Activated naive CD8-positive, alpha-beta T cell treated with anti-CD3 and anti-CD28 coated beads for 36 hours (primary cell): ENCODE measurements at regions not wholly inside any gene's neighbourhood (a gene's known extent, or its start where the extent isn't known, plus 50 kb on each side); places are given as distances from the start of the nearest gene placed in this dataset.
"Not testable (repeated sequence)": the region's sequence is repeated elsewhere in the genome, so short reads cannot be mapped to it uniquely, and the experiment has no call there.

ENCODE experiments used
- DNase-seq: peaks from one replicate; pipeline ENCODE4 v3.0.0; 2021
- H3K27ac Mint-ChIP-seq: one replicate; pipeline ENCODE4 v1.8.0; 2022; ENCODE audit warnings: mild to moderate bottlenecking, moderate library complexity, mixed read lengths
- H3K27me3 Mint-ChIP-seq: one replicate; pipeline ENCODE4 v1.8.0; 2022; ENCODE audit warnings: mild to moderate bottlenecking, mixed read lengths
- H3K36me3 Mint-ChIP-seq: one replicate; pipeline ENCODE4 v1.8.0; 2021; ENCODE audit warnings: mild to moderate bottlenecking, mixed read lengths
- H3K4me1 Mint-ChIP-seq: one replicate; pipeline ENCODE4 v1.8.0; 2021; ENCODE audit warnings: mixed read lengths
- H3K4me3 Mint-ChIP-seq: one replicate; pipeline ENCODE4 v1.8.0; 2022; ENCODE audit warnings: mild to moderate bottlenecking, moderate library complexity, mixed read lengths
- H3K9me3 Mint-ChIP-seq: one replicate; pipeline ENCODE4 v1.8.0; 2022; ENCODE audit warnings: mixed read lengths

- H3K4me3 Mint-ChIP-seq, H3K36me3 Mint-ChIP-seq, H3K9me3 Mint-ChIP-seq, DNase-seq, H3K27ac Mint-ChIP-seq, H3K27me3 Mint-ChIP-seq, H3K4me1 Mint-ChIP-seq: not testable (repeated sequence)
Measured at GRCh38 chrX:31014474-31014873, 57.4 kb downstream of the FTHL17 start.

- DNase-seq = no peak
- no peaks in the 10 kb centered on the region for H3K4me1 Mint-ChIP-seq
- H3K27me3 Mint-ChIP-seq = no peaks in the 10 kb centered on the region
- H3K4me3 Mint-ChIP-seq = no peak overlapping the region
- H3K36me3 Mint-ChIP-seq = no peaks in the 10 kb centered on the region
- H3K9me3 Mint-ChIP-seq = peaks cover 4% of the 10 kb centered on the region
- H3K27ac Mint-ChIP-seq = no peak overlapping the region
Measured at GRCh38 chrX:31012509-31013025, 59.3 kb downstream of the FTHL17 start.

DNA sequence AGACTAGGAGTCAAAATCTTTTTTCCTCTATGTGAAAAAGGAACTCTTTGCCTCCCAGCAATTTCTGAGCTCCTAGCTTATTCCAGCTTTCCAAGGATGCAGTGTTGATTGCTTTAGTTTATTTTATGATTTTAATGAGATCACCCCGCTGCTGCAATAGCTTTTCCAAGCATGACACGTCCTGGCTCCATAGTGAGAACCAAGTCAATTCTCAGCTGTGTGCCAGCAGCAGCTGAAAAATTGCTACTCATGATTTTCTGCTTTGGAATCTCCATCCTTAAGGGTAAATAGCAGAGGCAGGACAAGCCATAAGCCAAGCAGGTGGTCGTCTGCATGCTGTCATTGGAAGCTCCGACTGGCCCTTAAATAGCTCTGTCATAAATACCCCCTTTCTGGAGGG, 64.5 kb downstream of the FTHL17 start:
- Mint-ChIP-seq H3K27ac (no peak overlapping the region), H3K4me1 (no peaks in the 10 kb centered on the region), H3K9me3 (no peaks in the 10 kb centered on the region), H3K36me3 (no peaks in the 10 kb centered on the region), H3K4me3 (no peak overlapping the region), H3K27me3 (no peaks in the 10 kb centered on the region)
- DNase-seq = no peak

DNA sequence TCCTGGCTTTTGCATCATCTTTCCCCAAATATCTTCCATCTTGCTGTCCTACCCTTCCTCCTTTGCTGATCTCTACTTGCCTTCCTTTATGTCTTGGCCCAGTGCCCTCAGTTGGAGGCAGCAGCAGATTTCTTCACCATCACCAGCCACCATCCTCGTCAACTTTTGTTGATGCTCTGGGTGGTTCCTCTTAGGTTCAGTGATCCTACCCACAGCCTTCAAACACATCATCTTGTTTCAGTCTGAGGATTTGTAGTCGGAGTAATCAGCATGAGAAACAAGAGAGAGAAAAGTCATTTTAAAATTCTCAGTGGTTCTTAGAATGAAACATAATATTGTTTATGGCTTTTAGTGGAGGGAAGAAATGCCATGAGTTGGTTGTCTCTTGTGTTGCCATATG, 65.8 kb downstream of the FTHL17 start:
- Mint-ChIP-seq H3K27me3 (no peaks in the 10 kb centered on the region), H3K4me3 (no peak overlapping the region), H3K27ac (no peak overlapping the region), H3K36me3 (no peaks in the 10 kb centered on the region), H3K9me3 (no peaks in the 10 kb centered on the region), H3K4me1 (no peaks in the 10 kb centered on the region)
- no peak for DNase-seq

- H3K27ac Mint-ChIP-seq = no peak overlapping the region
- H3K4me1 Mint-ChIP-seq = no peaks in the 10 kb centered on the region
- no peaks in the 10 kb centered on the region for H3K36me3 Mint-ChIP-seq
- no peak for DNase-seq
- H3K4me3 Mint-ChIP-seq = no peak overlapping the region
- H3K27me3 Mint-ChIP-seq = no peaks in the 10 kb centered on the region
- no peaks in the 10 kb centered on the region for H3K9me3 Mint-ChIP-seq
Measured at GRCh38 chrX:30997411-30997810, 74.4 kb downstream of the FTHL17 start.

DNA sequence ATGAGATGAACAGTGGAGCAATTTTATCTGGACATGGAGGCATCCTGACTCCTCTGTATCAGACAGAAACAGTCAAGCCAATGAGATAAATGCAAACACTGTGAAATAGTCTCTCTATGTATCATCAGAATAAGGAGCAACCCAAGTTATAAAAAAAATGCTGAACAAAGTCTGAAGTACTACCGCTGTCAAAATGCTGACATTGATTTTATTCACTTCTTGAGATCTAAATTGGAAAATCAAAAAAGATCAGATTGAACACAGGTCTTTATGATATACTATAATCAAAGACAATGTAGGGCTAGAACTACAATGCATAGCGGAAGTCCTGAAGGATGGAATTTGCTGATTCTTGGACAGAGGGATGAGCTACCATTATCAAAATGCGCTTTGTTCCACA, 76.1 kb downstream of the FTHL17 start:
- no peaks in the 10 kb centered on the region for H3K27me3 Mint-ChIP-seq
- H3K36me3 Mint-ChIP-seq = no peaks in the 10 kb centered on the region
- H3K4me3 Mint-ChIP-seq = no peak overlapping the region
- H3K4me1 Mint-ChIP-seq = no peaks in the 10 kb centered on the region
- H3K27ac Mint-ChIP-seq = no peak overlapping the region
- DNase-seq = no peak
- H3K9me3 Mint-ChIP-seq = no peaks in the 10 kb centered on the region

- no peaks in the 10 kb centered on the region for H3K9me3 Mint-ChIP-seq
- H3K36me3 Mint-ChIP-seq = no peaks in the 10 kb centered on the region
- H3K27me3 Mint-ChIP-seq = no peaks in the 10 kb centered on the region
- H3K27ac Mint-ChIP-seq = no peak overlapping the region
- DNase-seq = no peak
- H3K4me3 Mint-ChIP-seq = no peak overlapping the region
- H3K4me1 Mint-ChIP-seq = no peaks in the 10 kb centered on the region
Measured at GRCh38 chrX:30995060-30995700, 76.7 kb downstream of the FTHL17 start.

DNA sequence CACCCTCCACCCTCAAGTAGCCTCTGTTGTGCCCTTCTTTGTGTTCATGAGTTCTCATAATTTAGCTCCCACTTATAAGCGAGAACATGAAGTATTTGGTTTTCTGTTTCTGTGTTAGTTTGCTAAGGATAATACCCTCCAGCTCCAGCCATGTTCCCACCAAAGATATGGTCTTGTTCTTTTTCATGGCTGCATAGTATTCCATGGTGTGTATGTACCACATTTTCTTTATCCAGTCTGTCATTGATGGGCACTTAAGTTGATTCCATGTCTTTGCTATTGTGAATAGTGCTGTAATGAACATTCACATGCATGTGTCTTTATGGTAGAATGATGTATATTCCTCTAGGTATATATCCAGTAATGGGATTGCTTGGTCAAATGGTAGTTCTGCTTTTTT, 77.8 kb downstream of the FTHL17 start:
- not testable (repeated sequence) for H3K4me1 Mint-ChIP-seq, H3K4me3 Mint-ChIP-seq, DNase-seq, H3K9me3 Mint-ChIP-seq, H3K36me3 Mint-ChIP-seq, H3K27me3 Mint-ChIP-seq, H3K27ac Mint-ChIP-seq

GRCh38 chrX:30992381-30992904, 79.4 kb downstream of the FTHL17 start:
- no peak overlapping the region for H3K4me3 Mint-ChIP-seq
- no peak for DNase-seq
- H3K36me3 Mint-ChIP-seq = no peaks in the 10 kb centered on the region
- no peaks in the 10 kb centered on the region for H3K9me3 Mint-ChIP-seq
- no peaks in the 10 kb centered on the region for H3K4me1 Mint-ChIP-seq
- no peaks in the 10 kb centered on the region for H3K27me3 Mint-ChIP-seq
- no peak overlapping the region for H3K27ac Mint-ChIP-seq

DNA sequence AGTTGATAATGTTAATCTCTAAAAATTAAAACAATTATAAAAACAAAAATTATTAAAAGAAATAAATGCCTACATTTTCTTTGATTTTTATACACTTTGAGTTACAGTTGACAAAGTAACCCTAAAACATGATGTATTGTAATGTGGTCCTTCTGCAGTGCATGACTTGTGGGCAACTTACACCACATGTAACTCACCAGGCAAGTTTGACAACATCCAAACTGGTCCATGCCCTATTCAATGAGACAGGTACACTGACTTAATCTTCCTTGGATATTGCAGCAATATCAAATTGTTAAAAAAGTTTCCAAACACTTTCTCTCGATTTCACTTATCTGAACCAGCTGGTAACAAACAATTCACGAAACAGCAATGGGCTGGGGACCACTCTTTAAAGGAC, 81.5 kb downstream of the FTHL17 start:
- Mint-ChIP-seq H3K4me3 (no peak overlapping the region), H3K9me3 (no peaks in the 10 kb centered on the region), H3K4me1 (no peaks in the 10 kb centered on the region), H3K27ac (no peak overlapping the region), H3K36me3 (no peaks in the 10 kb centered on the region), H3K27me3 (no peaks in the 10 kb centered on the region)
- no peak for DNase-seq

DNA sequence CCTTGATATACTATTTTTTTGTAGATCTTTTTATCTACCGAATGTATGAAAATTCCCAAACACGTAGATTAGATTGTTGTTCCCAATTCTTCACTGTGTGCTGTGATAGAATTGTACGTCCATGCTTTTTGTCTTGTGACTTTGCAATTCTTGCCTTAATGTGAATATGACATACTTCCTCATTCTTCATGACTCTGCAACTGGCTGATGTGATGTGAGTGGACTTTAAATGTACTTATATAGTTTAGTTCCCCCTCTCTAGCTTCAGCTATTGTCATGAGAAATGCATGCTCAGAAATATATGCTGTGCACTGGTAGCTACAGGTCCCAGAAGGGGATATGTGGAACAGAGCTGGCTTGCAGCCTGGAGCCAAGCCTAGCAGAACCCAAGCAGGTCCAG, 89.4 kb downstream of the FTHL17 start:
- H3K36me3 Mint-ChIP-seq = no peaks in the 10 kb centered on the region
- H3K9me3 Mint-ChIP-seq = no peaks in the 10 kb centered on the region
- no peak overlapping the region for H3K4me3 Mint-ChIP-seq
- H3K27ac Mint-ChIP-seq = no peak overlapping the region
- no peak for DNase-seq
- peaks cover 3% of the 10 kb centered on the region for H3K4me1 Mint-ChIP-seq
- no peaks in the 10 kb centered on the region for H3K27me3 Mint-ChIP-seq

GRCh38 chrX:30981968-30982367, 89.9 kb downstream of the FTHL17 start:
- Mint-ChIP-seq H3K4me1 (peaks cover 3% of the 10 kb centered on the region), H3K4me3 (no peak overlapping the region), H3K27ac (no peak overlapping the region), H3K36me3 (no peaks in the 10 kb centered on the region), H3K9me3 (no peaks in the 10 kb centered on the region), H3K27me3 (no peaks in the 10 kb centered on the region)
- DNase-seq = no peak

DNA sequence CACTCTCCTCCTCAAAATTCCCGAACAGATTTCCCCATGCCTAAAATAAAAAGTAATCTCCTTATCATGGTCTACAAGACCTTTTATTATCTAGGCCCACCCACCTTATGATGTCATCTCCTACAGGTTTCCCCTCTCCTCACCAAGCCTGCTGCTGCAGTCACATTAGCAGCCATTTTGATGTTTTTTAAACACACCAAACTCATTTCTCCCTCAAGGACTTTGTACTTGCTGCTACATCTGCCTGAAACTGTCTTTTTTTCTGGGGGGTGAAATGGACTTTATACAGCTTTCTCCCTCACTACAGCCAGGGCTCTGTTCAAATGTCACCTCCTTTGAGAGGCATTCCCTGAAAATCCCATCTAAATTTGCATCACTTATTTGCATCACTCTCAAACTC, 90.2 kb upstream of the TAB3 start:
- Mint-ChIP-seq H3K27ac (no peak overlapping the region), H3K9me3 (no peaks in the 10 kb centered on the region), H3K4me1 (peaks cover 4% of the 10 kb centered on the region), H3K27me3 (no peaks in the 10 kb centered on the region), H3K4me3 (no peak overlapping the region), H3K36me3 (no peaks in the 10 kb centered on the region)
- DNase-seq = no peak

DNA sequence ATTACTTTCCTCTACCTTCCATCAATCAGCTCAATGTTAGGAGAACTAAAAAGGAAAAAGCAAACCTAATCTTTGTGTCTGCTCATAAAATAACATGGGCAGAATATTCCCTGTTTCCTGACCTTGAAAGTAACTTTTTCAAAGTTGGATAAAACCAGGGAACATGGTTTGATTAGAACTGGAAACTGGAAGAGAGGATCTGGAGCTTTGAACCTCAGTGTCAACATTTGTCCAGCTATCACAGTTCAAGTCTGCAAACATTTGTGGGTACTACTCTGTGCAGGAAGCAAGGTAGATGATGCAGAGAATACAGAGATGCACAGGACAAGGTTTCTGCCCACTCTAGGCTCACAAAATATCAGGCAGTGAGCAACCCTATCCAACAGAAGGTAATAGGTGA, 86.4 kb upstream of the TAB3 start:
- Mint-ChIP-seq H3K4me3 (no peak overlapping the region), H3K27ac (no peak overlapping the region)
- DNase-seq = no peak

DNA sequence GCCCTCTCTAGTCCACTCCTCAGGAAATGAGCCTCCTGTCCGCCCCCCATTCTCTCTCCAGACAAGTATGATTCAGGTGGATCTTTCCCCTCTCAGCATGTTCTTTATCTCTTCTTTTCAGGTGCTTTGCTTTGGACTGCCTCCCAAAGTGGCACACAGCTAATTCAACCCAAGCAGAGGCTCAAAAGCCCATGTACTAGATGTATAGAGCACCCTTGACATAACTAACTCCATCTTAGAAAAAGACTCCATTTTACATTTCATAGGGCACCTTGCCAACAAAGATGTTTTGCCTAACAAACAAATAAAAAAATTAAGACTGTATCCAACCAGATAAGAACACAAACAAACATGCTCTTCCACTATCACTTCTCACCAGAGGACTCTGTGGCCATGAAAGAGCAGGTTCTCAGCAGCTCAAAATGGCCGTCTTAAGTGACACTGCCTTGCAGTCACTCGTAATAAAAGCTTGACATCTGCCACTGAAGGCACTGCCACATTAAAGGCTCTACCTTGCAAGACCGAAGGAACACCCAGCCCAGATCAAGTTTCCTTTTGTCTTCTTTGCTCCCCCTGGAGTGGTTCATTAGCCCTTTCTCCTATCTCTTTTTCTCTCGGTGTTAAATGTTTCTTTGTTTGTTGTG, 84.9 kb upstream of the TAB3 start:
- Mint-ChIP-seq H3K4me3 (no peak overlapping the region), H3K27me3 (peaks cover 9% of the 10 kb centered on the region), H3K4me1 (peaks cover 15% of the 10 kb centered on the region), H3K36me3 (no peaks in the 10 kb centered on the region), H3K9me3 (no peaks in the 10 kb centered on the region), H3K27ac (no peak overlapping the region)
- DNase-seq = no peak

More for the DNA sequence above, 86.4 kb upstream of the TAB3 start:
- Mint-ChIP-seq H3K9me3 (no peaks in the 10 kb centered on the region), H3K36me3 (no peaks in the 10 kb centered on the region), H3K4me1 (peaks cover 15% of the 10 kb centered on the region), H3K27me3 (peaks cover 5% of the 10 kb centered on the region)
